22Rv1 (cell line): ENCODE measurements at regions not wholly inside any gene's neighbourhood (a gene's known extent, or its start where the extent isn't known, plus 50 kb on each side); places are given as distances from the start of the nearest gene placed in this dataset.

ENCODE experiments used
- H3K27ac ChIP-seq: fragments of 450-650 bp; 2 replicates; pipeline ENCODE4 v1.5.1; 2017
- ZFX ChIP-seq: fragments of 450-650 bp; IDR thresholded peaks from 2 replicates; pipeline ENCODE4 v1.6.1; 2017; ENCODE audit warnings: antibody characterized with exemption, borderline replicate concordance
- TF ChIP-seq, protein P1 (sequence below): fragments of 450-650 bp; IDR thresholded peaks from 2 replicates; pipeline ENCODE4 v1.5.1; 2017; ENCODE audit warnings: mild to moderate bottlenecking

DNA sequence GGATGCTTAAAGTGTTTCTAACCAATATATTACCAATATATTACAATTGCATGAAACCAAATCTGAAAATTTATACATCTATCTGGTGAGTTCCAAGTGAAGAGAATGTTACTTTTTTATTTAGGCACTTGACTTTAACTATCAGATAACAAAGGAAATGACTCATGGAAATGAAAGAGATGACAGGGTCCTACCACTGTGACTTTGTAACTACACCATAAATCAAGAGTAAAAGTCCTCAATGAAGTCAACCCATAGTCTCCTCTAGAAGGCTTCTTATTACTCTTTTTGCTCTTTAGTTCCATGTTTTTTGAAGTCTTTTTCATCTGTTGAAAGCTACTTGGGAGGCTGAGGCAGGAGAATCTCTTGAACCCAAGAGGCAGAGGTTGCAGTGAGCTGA lies 545.0 kb upstream of the PIK3C3 start:
- no peak for TF ChIP-seq ZFX
- TF ChIP-seq, protein P1, sequence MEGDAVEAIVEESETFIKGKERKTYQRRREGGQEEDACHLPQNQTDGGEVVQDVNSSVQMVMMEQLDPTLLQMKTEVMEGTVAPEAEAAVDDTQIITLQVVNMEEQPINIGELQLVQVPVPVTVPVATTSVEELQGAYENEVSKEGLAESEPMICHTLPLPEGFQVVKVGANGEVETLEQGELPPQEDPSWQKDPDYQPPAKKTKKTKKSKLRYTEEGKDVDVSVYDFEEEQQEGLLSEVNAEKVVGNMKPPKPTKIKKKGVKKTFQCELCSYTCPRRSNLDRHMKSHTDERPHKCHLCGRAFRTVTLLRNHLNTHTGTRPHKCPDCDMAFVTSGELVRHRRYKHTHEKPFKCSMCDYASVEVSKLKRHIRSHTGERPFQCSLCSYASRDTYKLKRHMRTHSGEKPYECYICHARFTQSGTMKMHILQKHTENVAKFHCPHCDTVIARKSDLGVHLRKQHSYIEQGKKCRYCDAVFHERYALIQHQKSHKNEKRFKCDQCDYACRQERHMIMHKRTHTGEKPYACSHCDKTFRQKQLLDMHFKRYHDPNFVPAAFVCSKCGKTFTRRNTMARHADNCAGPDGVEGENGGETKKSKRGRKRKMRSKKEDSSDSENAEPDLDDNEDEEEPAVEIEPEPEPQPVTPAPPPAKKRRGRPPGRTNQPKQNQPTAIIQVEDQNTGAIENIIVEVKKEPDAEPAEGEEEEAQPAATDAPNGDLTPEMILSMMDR, result no peak
- no peak overlapping the region for H3K27ac ChIP-seq

DNA sequence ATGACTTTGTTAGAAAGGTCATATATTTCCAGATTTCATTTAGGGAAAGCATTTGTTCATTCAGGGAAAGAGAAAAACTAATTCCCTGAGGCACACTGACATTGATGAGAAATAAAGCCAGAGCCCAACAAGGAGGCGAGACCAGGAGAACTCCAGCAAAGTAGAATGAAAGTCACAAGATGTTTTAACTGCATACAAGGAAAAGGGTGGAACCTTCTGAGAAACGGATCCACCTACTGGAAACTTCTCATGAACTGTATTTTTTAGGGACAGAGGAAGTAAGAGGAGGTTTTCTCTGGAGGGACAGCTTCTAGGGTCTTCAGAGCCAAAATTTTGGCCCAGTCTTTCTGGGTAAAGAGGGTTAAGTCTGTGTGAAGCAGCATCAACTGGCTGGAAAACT lies 548.2 kb upstream of the PIK3C3 start:
- TF ChIP-seq, protein P1, result no peak
- no peak for TF ChIP-seq ZFX
- H3K27ac ChIP-seq, result no peak overlapping the region

DNA sequence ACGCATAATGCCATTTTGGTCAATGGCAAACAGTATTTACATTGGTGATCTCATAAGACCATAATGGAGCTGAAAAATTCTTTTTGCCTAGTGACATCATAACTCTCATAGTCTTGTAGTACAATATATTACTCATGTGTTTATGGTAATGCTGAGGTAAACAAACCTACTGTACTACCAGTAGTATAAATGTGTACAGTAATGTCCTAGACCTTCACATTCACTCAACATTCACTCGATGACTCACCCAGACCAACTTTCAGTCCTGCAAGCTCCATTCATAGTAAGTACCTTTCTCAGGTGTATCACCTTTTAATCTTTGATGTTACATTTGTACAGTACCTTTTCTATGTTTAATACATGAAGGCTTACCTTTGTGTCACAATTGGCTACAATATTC lies 558.2 kb upstream of the PIK3C3 start:
- TF ChIP-seq ZFX, result no peak
- TF ChIP-seq, protein P1, result no peak
- no peak overlapping the region for H3K27ac ChIP-seq

DNA sequence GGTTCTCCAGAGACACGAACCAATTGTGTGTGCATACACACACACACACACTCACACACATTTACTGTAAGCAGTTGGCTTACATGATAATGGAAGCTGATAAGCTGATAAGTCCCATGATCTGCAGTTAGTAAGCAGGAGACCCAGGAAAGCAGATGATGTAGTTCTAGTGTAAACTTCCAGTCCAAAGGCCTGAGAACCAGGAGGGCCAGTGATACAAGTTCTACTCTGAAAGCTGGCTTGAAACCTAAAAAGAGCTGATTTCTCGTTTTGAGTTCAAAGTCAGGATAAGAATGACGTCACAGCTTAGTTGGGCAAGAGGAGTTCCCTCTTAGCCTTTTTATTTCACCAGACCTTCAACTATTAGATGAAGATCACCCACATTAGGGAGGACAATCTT lies 558.8 kb upstream of the PIK3C3 start:
- TF ChIP-seq ZFX, result no peak
- TF ChIP-seq, protein P1, result no peak
- no peak overlapping the region for H3K27ac ChIP-seq

DNA sequence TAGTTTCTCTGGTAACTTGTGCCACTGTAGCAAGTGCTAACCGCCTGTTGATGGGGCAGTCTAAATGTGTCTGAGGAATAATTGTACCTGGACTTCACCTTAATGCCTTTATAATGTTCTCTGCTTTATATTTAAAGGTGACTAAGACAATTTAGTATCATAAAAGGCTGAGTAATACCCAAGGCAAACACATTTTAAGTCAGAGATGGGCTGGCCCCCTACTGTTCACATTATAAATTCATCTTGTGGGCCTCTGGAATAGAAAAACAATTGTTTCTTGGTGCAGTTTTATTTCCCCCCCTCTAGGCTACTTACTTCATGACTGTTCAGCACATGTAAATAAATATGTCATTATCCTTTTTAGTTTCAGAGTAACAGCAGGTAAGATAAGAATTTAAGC lies 559.3 kb upstream of the PIK3C3 start:
- TF ChIP-seq ZFX, result no peak
- TF ChIP-seq, protein P1, result peak; percentile 32; the same call in 1 of the 2 replicates
- no peak overlapping the region for H3K27ac ChIP-seq

DNA sequence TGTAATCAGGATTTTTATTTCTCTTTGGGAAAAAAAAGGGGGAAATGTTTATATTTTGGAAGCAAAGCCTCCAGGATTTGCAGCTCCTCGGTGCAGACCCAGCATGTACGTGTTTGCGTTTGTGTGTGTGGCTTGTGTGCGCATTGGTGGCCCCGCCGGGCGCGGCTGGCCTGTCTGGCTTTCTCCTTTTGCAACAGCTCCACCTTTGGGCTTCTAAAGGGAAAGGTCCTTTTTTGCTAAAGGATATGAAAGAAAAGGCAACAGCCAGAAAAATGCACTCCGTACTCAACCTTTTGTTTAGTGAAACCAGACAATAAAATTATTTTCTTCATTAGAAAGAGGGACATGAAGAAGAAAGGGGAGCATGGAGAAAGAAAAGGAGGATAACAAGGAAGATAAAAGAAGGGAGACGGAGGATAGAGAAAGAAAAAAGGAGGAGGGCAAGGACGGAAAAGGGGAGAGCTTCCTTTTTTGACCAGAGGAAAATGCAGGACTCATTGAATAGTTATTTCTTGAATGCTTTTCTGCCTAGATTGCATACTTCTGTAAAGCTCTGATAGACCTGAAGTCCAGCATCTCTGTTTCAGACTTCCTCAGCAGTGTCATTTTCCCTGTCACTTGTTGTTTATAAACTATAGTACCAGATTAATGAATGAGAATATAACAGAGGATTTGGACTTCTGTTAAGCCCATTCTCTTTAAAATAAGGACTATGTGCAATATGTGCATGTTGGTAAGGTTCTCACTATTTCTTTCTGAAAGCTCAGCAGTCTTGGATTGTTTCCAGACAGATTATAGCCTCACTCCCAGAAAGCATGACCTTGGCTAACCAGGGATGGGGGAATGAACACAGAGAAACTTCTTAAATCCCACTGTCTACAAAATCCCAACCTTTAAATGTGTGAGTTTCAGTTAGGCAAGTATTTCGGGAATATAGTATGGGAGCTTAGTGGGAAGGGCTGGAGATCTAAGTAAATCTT lies 563.1 kb upstream of the PIK3C3 start:
- no peak overlapping the region for H3K27ac ChIP-seq
- no peak for TF ChIP-seq ZFX
- TF ChIP-seq, protein P1, result peak; percentile 88

DNA sequence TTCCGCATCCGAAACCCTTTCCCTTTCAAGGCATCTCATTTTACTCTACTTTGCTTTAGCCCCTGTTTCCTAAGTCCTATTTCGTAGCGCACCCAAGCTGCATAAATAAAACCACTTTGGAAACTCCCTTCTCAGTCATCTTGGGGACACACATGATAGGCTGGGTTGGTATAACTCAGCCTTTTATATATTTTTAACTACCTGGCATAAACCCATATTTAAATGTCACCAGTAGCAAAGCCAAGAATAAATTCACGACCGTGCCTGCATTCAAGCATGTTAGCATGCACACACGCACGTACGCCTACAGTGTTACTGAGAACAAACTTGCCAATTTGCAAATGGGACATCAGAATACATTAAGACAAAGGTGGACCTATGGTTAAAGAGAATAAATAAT lies 564.7 kb upstream of the PIK3C3 start:
- no peak overlapping the region for H3K27ac ChIP-seq
- no peak for TF ChIP-seq ZFX
